A549 (cell line): ENCODE measurements at regions not wholly inside any gene's neighbourhood (a gene's known extent, or its start where the extent isn't known, plus 50 kb on each side); places are given as distances from the start of the nearest gene placed in this dataset.

Experiments
- JUN ChIP-seq, 2 experiments: fragments of >200 bp; sonication (Bioruptor Twin); formaldehyde crosslinking; IDR thresholded peaks; 2 replicates in 1 of 2; 3 replicates in 1 of 2; pipeline ENCODE4 v1.6.1; 2016 to 2017
- MYC ChIP-seq: IDR thresholded peaks from 2 replicates; pipeline ENCODE4 v1.6.1; 2012; ENCODE audit warnings: mild to moderate bottlenecking, inconsistent platforms, low read length, improper control_type of control experiment, borderline replicate concordance
- NR3C1 ChIP-seq: fragments of >200 bp; sonication (Bioruptor Twin); formaldehyde crosslinking; IDR thresholded peaks from 3 replicates; pipeline ENCODE4 v1.6.1; 2017
- TF ChIP-seq, protein P1 (sequence below): fragments of >200 bp; sonication (Bioruptor Twin); formaldehyde crosslinking; IDR thresholded peaks from 3 replicates; pipeline ENCODE4 v1.5.1; 2016

DNA sequence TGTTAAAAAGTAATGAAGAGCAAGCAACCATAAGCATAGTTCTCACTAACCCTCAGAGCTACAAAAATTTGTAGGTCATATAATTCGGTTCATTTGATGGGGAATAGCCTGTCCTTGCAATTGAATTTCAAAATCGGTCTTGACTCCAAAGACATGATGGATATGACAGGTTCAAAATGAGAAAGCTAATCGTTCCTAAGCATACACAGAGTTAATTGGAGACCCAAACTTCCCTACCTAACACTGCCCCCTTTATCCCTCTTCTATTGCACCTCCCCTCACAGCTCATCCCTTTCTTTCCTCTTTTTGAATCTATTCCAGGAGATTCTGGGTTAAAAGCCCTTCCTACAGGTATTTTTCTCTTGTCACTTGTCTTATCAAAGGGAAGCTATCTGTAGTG lies 390.0 kb upstream of the PTBP2 start:
- TF ChIP-seq, protein P1, sequence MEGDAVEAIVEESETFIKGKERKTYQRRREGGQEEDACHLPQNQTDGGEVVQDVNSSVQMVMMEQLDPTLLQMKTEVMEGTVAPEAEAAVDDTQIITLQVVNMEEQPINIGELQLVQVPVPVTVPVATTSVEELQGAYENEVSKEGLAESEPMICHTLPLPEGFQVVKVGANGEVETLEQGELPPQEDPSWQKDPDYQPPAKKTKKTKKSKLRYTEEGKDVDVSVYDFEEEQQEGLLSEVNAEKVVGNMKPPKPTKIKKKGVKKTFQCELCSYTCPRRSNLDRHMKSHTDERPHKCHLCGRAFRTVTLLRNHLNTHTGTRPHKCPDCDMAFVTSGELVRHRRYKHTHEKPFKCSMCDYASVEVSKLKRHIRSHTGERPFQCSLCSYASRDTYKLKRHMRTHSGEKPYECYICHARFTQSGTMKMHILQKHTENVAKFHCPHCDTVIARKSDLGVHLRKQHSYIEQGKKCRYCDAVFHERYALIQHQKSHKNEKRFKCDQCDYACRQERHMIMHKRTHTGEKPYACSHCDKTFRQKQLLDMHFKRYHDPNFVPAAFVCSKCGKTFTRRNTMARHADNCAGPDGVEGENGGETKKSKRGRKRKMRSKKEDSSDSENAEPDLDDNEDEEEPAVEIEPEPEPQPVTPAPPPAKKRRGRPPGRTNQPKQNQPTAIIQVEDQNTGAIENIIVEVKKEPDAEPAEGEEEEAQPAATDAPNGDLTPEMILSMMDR = no peak
- TF ChIP-seq JUN (IDR thresholded peaks at IDR 0.05) (no peak), MYC (no peak), NR3C1 (no peak)
